ENCODE measurements at regions not wholly inside any gene's neighbourhood (a gene's known extent, or its start where the extent isn't known, plus 50 kb on each side); places are given as distances from the start of the nearest gene placed in this dataset.
"Not testable (repeated sequence)": the region's sequence is repeated elsewhere in the genome, so short reads cannot be mapped to it uniquely, and the experiment has no call there.

DNA sequence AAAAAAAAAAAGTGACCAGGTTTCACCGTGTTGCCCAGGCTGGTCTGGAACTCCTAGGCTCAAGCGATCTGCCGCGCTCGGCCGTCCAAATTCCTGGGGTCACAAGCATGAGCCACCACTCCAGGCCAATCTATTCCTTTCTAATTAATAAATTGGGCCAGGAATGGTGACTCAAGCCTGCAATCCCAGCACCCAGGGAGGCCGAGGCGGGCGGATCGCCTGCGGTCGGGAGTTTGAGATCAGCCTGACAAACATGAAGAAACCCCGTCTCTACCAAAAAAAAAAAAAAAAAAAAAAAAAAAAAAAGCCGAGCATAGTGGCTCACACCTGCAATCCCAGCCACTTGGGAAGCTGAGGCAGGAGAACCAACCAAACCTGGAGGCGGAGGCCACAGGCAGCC, 100.0 kb upstream of the FAN1 start:
- intact Hi-C loops (cut with DNase I, micrococcal nuclease); H3K4me1 ChIP-seq (ENCODE audit: low read depth); DNase-seq; ATAC-seq; H3K4me3 ChIP-seq; H3K36me3 ChIP-seq (ENCODE audit: low read depth); H3K9me3 ChIP-seq: not testable (repeated sequence)

DNA sequence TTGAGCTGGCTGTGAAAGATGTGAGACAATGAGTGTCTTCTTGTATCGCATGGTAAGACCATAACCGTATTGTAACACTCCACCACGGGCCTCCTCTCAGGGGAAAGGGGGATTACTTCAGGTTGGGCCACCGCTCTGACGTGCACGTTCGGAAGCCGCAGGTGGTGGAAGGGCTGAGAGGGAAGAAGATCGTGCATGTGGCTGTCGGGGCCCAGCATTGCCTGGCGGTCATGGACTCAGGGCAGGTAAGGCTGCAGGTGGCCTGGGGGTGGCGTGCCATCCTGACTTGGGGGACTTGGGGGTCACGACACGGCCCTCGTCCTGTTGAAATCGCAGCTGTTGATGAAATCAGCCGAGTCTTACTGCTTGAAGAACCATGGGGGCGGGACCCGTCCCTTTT, 87.3 kb upstream of the FAN1 start:
- H3K4me1 ChIP-seq (ENCODE audit: low read depth): no peaks in the 10 kb centered on the region
- intact Hi-C loops (cut with DNase I, micrococcal nuclease): no loop called here
- no peaks in the 10 kb centered on the region for H3K36me3 ChIP-seq (ENCODE audit: low read depth)
- H3K9me3 ChIP-seq: no peaks in the 10 kb centered on the region
- no peak for TF ChIP-seq CTCF (IDR thresholded peaks at IDR 0.05)
- ATAC-seq (no peak), DNase-seq (no peak)
- H3K4me3 ChIP-seq: no peak overlapping the region

GRCh38 chr15:30823068-30823813, 80.5 kb upstream of the FAN1 start:
- H3K4me3 ChIP-seq; H3K36me3 ChIP-seq (ENCODE audit: low read depth); intact Hi-C loops (cut with DNase I, micrococcal nuclease); H3K9me3 ChIP-seq; H3K4me1 ChIP-seq (ENCODE audit: low read depth): not testable (repeated sequence)
- ATAC-seq: peak; percentile 67
- peak in 2 of 3 donors; percentile 45 to 57 for DNase-seq

DNA sequence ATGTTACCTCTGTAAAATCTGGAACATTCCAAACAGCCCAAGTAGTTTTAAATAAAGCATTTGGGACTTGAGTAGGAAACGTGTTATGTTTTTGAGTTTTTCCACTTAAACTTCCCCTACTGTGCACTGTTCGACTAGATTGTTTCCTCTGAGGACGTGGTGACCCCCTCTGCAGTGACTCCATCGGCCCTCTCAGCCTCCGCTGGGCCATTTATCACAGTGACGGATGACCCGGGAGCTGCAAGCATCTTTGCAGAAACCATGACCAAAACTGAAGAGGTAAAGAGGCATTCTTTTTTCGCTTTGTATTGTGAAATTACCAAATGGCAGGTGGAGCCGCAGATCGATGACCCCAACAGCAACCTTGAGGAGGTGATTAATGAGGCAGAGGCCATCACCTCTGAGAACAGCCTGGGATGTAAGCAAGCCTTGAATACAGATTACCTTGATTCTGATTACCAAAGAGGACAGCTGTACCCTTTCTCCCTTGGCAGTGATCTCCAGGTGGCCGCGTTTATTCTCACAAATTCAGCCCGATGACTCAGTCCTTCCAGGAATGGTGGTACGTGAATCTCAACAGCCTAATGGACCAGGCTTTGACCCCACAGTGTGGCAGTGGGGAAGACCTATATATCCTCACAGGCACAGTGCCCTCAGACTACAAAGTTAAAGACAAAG, 79.1 kb upstream of the FAN1 start:
- no peaks in the 10 kb centered on the region for H3K9me3 ChIP-seq
- no peak for ATAC-seq
- no peak for TF ChIP-seq CTCF (IDR thresholded peaks at IDR 0.05)
- no peaks in the 10 kb centered on the region for H3K36me3 ChIP-seq (ENCODE audit: low read depth)
- intact Hi-C loops (cut with DNase I, micrococcal nuclease): no loop called here
- no peak for DNase-seq
- H3K4me3 ChIP-seq: no peak overlapping the region
- no peaks in the 10 kb centered on the region for H3K4me1 ChIP-seq (ENCODE audit: low read depth)

GRCh38 chr15:30827625-30828303, 76.0 kb upstream of the FAN1 start:
- DNase-seq (no peak), ATAC-seq (no peak)
- intact Hi-C loops (cut with DNase I, micrococcal nuclease): no loop called here
- H3K4me3 ChIP-seq: no peak overlapping the region
- no peaks in the 10 kb centered on the region for H3K36me3 ChIP-seq (ENCODE audit: low read depth)
- no peaks in the 10 kb centered on the region for H3K9me3 ChIP-seq
- no peaks in the 10 kb centered on the region for H3K4me1 ChIP-seq (ENCODE audit: low read depth)
- TF ChIP-seq CTCF (IDR thresholded peaks at IDR 0.05): no peak

- ATAC-seq: peak; percentile 89
- intact Hi-C loops (cut with DNase I, micrococcal nuclease): not testable (repeated sequence)
Measured at GRCh38 chr15:30828304-30828639, 75.4 kb upstream of the FAN1 start.

GRCh38 chr15:30830961-30831360, 72.8 kb upstream of the FAN1 start:
- Histone ChIP-seq H3K4me1 (ENCODE audit: low read depth) (no peaks in the 10 kb centered on the region), H3K4me3 (no peak overlapping the region), H3K36me3 (ENCODE audit: low read depth) (no peaks in the 10 kb centered on the region), H3K9me3 (no peaks in the 10 kb centered on the region)
- ATAC-seq (no peak), DNase-seq (no peak)
- intact Hi-C loops (cut with DNase I, micrococcal nuclease): no loop called here
- no peak for TF ChIP-seq CTCF (IDR thresholded peaks at IDR 0.05)

More at GRCh38 chr15:30828304-30828639, 75.4 kb upstream of the FAN1 start:
- H3K4me3 ChIP-seq; DNase-seq; H3K36me3 ChIP-seq (ENCODE audit: low read depth); H3K4me1 ChIP-seq (ENCODE audit: low read depth); H3K9me3 ChIP-seq: not testable (repeated sequence)

DNA sequence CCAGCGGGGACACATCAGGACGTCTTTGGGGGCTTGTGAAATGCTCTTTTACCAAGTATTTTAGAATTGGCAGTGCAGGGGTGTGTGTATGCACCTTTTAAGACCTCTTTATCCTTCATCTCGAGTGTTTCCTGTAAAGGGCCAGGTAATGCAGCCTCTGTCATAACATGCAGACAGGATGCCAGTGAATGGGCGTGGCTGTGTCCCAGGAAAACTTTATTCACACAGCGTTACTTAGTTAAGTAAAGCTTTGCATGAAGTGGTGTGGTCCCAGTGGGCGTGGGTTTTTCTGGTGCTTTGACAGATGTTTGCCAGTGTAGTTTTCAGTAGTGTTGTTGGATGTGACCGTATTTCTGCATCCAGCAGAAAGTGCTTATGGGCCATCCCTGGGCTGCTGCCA, 70.3 kb upstream of the FAN1 start:
- H3K4me1 ChIP-seq (ENCODE audit: low read depth); H3K36me3 ChIP-seq (ENCODE audit: low read depth); H3K4me3 ChIP-seq; intact Hi-C loops (cut with DNase I, micrococcal nuclease); H3K9me3 ChIP-seq: not testable (repeated sequence)
- ATAC-seq: peak; percentile 34
- peak in 1 of 3 donors; percentile 22 for DNase-seq

GRCh38 chr15:30841639-30842038, 62.1 kb upstream of the FAN1 start:
- H3K36me3 ChIP-seq (ENCODE audit: low read depth); H3K4me1 ChIP-seq (ENCODE audit: low read depth); H3K9me3 ChIP-seq; intact Hi-C loops (cut with DNase I, micrococcal nuclease); ATAC-seq; DNase-seq; H3K4me3 ChIP-seq: not testable (repeated sequence)
